D721Med (cell line): ENCODE measurements at regions not wholly inside any gene's neighbourhood (a gene's known extent, or its start where the extent isn't known, plus 50 kb on each side); places are given as distances from the start of the nearest gene placed in this dataset.

Source experiments
- DNase-seq: peaks from one replicate; pipeline ENCODE4 v3.0.0; 2011; ENCODE audit warnings: low spot score; ENCODE audit not compliant: insufficient read length
- FAIRE-seq: peaks from 2 replicates; lab custom pipeline; 2011; peaks lifted over from hg19 to GRCh38; lab: Jason Lieb, UNC
- TF ChIP-seq, protein P1 (sequence below): IDR thresholded peaks from 2 replicates; pipeline ENCODE4 v1.5.1; 2012; ENCODE audit warnings: mild to moderate bottlenecking, control low read depth; ENCODE audit not compliant: insufficient read depth; ENCODE audit errors: missing control alignments

DNA sequence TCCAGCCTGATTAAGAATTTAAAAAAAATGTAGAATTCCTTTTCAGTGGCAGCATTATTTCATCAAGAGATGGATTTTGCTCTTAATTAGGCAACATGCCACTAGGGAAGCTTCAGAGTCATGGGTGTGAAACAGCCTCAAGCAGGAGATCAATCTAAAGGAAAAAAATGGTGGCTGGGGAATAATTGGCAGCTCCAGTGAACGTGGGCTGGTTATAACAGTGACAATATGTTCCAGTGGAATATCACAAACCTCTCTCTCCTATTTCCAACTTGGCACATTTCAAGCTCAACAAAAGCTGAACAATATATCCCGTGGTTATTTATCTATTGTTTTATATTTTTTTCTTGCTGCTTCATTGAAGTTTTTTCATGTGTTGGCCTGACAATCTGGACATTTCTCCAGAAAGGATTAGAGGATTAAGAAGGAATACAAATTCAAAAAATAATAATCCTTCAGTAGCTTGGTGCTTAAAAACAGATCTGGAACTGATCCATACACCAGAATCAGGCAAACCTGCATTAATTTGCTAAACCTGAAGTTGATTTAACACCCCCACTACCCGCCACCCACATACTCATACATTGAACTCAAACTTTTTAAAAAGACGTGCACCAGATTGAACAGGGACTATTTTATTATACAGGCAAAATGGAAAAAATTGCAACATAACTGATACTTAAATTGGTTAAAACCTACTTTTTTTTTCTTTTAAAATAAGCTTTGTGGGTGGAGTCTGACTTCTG, 255.9 kb upstream of the SPRED2 start:
- FAIRE-seq (peak; percentile 38), DNase-seq (no peak)
- TF ChIP-seq, protein P1, sequence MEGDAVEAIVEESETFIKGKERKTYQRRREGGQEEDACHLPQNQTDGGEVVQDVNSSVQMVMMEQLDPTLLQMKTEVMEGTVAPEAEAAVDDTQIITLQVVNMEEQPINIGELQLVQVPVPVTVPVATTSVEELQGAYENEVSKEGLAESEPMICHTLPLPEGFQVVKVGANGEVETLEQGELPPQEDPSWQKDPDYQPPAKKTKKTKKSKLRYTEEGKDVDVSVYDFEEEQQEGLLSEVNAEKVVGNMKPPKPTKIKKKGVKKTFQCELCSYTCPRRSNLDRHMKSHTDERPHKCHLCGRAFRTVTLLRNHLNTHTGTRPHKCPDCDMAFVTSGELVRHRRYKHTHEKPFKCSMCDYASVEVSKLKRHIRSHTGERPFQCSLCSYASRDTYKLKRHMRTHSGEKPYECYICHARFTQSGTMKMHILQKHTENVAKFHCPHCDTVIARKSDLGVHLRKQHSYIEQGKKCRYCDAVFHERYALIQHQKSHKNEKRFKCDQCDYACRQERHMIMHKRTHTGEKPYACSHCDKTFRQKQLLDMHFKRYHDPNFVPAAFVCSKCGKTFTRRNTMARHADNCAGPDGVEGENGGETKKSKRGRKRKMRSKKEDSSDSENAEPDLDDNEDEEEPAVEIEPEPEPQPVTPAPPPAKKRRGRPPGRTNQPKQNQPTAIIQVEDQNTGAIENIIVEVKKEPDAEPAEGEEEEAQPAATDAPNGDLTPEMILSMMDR, result no peak

GRCh38 chr2:65687614-65688013, 255.2 kb upstream of the SPRED2 start:
- FAIRE-seq (peak; percentile 6), DNase-seq (no peak)
- TF ChIP-seq, protein P1, result no peak

GRCh38 chr2:65686928-65687521, 254.6 kb upstream of the SPRED2 start:
- DNase-seq (no peak), FAIRE-seq (no peak)
- TF ChIP-seq, protein P1, result peak; percentile 12

DNA sequence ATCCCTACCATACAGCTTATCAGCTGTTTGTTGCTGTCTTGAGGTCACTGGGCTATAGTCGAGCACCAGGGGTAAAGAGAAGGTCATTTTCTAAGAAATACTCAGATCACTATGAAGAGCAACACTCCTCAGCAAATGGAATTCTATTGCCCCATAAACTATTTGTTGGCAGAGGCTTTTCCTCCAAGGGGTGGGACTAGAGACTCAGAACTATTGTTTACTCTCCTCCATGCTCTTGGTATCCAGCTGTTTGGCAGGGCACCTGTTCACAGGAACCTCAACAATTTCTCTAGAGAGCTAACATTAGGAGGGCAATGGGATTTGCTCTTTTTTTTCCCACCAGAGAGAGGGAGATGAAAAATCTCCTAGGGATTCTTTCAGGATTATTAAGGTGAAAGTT, 249.1 kb upstream of the SPRED2 start:
- DNase-seq, result no peak
- TF ChIP-seq, protein P1, result no peak
- FAIRE-seq, result no peak

GRCh38 chr2:65678779-65679391, 246.5 kb upstream of the SPRED2 start:
- TF ChIP-seq, protein P1, result no peak
- no peak for FAIRE-seq

GRCh38 chr2:65675350-65675749, 243.0 kb upstream of the SPRED2 start:
- FAIRE-seq (no peak), DNase-seq (no peak)
- TF ChIP-seq, protein P1, result no peak

More at GRCh38 chr2:65678779-65679391, 246.5 kb upstream of the SPRED2 start:
- DNase-seq, result no peak
